Forelimb muscle (tissue), 1 donor: ENCODE measurements at regions not wholly inside any gene's neighbourhood (a gene's known extent, or its start where the extent isn't known, plus 50 kb on each side); places are given as distances from the start of the nearest gene placed in this dataset.

Experiments used
- DNase-seq: peaks from one replicate; pipeline ENCODE4 v3.0.0-alpha.2; 2013; ENCODE audit warnings: low read depth

DNA sequence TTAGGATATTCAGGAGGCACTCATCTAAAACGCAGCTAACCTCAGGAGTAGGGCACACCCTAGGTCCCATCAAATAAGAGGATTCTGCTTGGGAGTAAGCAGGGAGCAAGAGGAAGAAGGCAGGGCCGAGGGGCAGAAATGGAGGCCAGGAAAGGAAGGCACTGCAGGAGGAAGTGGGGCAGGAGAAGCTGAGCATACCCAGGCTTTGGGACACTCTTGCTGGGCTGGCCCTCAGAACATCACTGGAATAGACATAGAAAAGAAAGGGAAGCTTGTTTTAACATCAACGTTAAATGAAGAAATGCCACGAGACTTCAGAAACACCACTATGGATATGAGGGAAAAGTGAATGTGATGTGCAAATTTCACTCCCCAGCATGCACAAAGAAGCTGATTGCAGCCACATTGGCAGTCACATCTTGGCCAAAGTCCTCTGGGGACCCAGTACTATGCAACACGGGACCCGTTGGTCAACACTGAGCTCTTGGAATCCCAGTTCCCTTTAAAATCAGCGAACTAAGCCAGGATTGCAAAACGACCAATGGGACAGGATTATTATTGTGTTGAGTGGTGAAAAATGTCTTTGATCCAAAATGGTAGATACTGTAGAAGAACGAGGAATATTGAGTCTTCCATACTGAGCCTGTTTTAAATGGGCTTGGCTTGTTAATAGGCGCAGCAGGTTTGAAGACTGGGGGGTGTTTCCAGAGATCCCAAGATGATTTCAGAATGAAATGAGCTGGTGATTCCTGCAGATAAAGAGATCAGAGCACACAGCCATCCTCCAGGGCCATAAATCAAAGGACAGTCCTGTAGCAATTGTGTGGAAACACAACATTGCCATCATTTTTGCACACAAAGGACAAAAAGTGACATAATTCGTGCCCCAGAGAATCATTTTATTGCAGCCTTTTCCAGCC lies 152.4 kb downstream of the TOMM20 start:
- no peak for DNase-seq

DNA sequence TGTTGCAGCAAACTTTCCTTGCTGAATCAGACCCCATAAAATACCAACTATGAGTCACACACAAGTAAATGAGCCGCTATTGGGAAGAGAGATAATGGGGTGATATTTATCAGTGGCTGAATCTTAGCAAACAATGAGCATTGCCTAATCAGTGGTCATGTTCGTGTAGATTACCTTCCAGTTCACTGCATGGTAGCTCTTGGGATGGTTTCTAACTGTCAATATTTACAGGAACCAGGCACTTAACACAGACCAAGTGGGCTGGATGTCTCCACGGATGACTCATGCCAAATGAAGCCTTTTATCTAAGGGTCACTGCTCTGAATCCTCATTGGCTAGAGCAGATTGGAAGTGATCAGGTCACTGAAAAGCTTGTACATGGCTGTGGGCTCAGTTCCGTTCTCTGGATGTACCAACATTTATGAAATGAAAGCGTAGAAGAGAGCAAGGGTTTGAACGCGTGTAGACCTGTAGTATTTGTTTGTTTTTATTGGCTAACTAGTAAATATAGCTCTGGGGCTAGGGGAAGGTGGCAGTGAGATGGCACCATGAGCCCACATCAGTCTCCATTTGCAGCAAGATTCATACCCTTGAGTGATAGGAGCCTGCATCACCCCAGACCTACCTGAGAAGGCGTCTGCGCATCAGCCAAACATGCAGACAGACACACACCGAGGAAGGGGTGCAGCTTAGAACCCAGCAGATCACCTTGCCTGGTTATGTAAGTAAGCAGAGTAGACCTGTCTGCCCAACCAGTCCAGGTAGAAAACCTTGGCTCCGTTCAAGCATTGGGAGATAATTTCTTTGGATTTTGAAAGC lies 153.3 kb downstream of the TOMM20 start:
- no peak for DNase-seq

DNA sequence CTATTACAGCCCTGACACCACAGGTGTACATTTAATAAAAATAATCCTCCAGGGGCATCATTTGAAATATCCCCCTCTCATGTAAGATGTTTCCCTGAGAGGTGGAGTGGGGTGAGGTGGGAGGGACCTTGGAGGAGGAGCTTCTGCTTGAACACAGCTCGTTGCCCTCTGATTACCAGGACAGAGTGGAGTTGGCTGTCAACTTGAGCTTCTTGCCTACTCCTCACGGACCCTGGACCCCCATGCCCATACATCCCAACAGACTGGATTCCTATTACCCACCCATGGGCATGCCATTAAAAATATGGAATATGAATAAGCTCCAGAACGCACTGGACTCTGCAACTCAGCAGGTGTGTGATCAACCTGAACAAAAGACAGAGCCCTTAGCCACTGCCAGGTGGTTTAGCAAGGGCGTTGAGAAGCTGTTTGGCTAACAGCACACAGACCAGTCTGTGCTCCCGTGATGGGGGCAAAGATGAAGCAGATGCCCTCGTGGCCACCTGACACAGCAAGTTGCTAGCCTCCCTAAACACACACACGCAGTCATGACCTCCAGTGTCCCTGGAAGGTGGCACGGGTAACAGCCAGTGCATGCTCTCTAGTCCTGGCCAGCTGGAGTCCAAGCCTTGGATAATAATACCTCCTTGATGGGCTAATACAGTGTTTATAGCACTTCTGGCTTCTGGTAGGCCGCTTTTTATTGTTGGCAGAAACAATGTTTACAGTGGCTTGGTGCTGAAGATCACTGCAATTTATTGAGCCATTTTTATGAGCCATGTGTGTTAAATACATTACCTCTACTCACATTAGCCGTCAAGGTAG lies 155.0 kb downstream of the TOMM20 start:
- no peak for DNase-seq

DNA sequence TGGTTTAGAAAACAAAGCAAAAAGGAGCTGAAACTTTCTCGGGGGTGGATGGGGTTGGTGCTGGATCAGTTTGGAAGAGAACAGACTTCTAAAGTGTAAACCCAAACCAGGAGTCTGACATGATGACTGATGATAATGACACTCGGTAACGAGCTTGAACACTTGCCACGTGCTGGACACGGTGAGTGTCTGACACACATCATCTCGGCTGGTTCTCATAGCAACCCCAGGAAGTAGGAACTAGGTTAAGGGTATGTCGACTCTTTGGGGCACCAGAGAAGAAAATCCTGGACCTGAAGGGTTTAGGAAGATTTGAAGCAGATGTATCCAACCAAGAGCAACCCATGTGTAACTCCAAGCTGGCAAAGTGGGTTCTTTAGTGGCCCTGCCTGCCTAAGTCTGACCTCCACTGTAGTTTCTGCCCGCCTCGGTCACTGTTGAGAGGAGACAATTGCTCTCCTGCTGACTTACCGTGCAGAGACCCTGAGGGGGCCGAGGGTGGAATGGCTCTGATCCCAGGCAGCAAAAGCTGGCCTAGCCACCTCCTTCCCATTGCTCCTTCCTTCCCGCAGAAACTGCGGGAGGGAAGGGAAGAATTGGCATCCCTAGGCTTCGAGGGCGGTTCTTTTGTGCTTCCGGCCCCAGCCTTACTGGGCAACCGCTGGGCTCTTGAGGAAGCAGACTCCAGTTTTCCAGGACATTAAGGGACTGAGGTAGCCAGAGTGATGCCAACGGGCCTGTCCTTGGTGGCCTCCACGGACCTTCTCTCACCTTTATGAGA lies 156.0 kb downstream of the TOMM20 start:
- DNase-seq: no peak

DNA sequence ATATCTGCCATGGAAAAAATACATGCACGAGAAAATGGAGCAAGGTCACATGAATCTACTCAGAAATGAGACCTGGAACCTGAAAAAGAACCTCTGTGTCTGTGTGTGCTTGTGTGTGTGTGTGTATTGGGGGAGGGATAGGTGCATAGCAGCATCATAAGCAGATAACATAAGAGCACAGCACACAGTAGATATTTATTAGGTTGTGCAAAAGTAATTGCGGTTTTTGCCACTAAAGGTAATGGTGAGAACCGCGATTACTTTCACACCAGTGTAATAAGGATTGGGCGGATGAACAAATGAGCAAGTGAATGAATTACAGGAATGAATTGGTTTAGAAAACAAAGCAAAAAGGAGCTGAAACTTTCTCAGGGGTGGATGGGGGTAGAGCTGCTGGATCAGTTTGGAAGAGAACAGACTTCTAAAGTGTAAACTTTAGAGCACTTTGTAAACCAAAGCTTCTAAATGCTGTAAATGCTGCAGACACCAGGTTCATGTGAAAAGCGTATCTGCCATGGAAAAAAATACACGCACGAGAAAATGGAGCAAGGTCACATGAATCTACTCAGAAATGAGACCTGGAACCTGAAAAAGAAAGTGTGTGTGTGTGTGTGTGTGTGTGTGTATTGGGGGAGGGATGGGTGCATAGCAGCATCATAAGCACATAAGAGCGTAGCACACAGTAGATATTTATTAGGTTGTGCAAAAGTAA lies 156.9 kb downstream of the TOMM20 start:
- DNase-seq: no peak

DNA sequence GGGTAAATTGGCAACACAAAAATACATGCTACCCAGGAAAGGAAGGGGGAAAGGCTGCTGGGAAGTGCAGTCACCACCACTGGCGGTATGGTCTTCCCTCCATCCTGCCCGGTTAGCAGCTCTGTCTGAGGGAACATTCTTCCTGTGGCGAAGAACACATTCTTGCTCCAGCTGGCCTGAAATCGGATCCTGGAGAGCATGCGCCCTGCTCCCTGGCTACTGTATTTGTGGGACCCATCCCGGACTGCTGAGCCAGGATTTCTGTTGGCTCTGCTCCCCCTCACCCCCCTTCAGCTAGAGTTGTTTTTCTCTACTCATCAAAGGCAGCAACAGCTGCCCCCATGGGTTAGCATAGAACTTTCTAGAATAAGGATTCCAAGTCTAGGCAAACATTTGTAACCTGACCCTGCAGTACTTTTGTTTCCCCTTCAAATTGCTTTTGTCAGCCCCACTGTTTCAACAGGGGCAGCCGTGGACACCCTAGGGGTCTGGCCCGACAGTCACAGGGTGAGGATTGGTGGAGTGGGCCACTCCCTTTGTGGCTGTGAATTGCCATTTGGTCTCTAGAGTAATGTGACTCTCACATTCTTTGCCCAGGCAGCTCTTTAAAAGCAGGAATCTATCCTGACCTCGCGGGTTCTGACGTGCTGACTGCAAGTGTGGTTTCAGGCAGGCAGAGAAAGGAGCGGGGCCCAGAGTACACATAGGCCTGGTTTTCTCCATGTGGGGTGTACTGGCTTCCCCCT lies 157.7 kb downstream of the TOMM20 start:
- DNase-seq: no peak

DNA sequence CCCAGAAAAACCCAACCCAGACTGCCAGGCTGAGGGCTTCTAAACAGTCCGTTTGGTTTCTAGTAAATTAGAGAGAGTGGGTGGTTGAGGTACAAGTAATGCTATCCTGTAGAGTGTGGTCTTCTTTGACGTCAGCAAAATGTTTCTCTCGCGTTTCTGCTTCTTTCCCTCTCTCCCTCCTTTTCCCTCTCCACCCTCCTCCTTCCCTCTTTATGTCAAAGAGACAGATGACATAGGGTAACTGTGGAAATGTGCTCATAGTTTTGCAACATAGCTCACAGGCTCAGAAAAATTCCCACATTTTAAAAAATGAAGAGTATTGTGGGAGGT lies 158.3 kb downstream of the TOMM20 start:
- no peak for DNase-seq

DNA sequence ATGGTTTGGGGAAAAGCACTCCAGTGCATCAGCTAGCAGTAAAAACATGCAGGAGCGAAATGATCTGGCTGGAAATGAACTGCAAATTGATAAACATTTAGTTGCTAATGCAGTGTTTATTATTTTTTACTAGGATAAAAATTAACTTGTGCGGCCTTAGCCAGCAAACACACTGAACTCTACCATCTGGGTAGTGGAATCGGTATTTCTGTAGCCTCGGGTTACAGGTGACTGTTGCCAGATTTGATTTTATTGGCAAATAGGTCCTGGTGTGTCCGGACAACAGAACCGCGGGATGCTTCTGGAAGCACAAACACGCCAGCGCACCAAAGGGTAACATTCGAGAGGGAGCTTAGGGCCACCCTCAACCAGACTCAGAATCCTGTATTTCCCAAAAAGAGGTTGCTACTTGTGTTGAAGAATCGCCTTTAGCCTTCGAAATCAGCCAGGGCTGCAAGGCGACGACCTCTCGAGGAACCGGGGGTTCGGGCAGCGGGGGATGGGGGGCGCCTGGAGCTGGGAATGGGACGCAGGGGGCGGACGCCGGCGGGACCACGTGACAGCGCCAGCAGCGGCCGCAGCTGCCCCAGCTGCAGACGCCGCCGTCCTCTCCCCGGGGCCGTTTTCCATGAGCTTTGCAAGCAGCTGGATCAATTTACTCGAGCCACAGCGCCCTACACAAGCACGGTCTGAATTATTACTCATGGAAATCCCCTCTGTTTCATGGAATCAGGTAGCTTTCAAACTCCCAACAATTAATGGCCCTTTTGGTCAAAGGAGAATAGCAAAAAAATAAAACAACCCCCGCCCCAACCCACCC lies 158.8 kb downstream of the TOMM20 start:
- no peak for DNase-seq

DNA sequence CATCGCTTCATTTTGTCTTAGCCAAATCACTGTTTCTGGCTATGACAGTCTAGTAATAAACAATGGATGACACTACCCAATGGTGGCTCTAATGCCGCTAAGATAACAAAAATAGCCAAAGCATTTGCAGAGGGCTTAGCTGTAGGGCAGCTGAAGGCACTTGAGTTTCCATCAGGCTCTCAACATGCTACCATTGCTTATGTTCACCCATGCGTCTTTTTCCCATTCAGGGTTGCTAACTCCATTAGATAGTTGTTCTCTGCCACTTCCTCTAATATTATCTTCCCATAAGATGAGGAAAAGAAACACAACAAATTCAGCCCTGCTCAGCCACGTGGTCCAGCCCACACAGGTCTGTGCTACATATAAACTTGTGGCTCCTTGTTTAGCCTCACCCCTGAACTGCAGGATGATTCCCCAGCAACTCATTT lies 159.6 kb downstream of the TOMM20 start:
- DNase-seq: no peak

DNA sequence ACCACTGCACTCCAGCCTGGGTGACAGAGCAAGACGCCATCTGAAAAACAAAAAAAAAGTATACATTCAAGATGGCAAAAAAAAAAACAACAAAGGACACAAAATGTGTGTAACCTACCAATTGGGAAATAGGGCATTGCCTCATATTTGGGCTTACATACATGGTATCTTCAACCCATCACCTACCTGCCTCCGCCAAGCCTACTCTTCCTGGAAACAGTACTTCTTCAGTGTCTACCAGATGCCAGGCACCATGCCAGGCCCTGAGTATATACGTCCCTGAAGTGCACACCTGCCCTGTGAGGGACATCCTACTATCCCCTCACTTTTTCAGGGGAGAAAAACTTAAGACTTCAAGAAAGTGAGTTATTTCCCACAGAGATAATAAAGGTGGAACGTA lies 160.2 kb downstream of the TOMM20 start:
- DNase-seq: no peak

DNA sequence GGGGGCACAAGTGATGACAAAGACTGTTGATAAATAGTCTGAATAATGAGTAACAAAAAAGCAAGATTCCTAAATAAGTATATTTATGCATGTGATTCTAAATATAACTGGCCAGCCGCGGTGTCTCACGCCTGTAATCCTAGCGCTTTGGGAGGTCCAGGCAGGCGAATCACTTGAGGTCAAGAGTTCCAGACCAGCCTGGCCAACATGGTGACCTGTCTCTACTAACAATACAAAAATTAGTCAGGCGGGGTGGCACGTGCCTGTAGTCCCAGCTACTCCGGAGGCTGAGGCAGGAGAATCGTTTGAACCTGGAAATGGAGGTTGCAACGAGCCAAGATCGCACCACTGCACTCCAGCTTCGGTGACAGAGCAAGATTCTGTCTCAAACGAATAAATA lies 161.5 kb downstream of the TOMM20 start:
- no peak for DNase-seq

DNA sequence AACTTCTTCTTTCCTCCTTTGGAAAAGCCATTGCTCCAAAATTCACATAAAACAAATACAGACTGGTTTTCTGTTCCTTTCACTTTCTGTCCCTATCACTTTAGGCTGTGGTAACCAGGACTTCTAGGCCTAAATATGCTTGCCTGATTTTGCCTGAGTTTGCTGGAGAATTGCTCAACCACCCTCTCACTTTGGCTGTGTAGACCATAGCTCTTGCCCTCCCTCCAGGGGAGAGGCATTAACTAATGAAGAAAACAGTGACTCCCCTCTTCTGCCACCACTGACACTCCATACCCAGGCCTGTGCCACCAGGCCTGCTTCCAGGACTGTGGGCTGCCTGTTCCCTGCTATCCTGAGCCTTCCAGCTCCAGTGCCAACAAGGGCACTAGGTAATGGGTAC lies 163.5 kb downstream of the TOMM20 start:
- DNase-seq: no peak

DNA sequence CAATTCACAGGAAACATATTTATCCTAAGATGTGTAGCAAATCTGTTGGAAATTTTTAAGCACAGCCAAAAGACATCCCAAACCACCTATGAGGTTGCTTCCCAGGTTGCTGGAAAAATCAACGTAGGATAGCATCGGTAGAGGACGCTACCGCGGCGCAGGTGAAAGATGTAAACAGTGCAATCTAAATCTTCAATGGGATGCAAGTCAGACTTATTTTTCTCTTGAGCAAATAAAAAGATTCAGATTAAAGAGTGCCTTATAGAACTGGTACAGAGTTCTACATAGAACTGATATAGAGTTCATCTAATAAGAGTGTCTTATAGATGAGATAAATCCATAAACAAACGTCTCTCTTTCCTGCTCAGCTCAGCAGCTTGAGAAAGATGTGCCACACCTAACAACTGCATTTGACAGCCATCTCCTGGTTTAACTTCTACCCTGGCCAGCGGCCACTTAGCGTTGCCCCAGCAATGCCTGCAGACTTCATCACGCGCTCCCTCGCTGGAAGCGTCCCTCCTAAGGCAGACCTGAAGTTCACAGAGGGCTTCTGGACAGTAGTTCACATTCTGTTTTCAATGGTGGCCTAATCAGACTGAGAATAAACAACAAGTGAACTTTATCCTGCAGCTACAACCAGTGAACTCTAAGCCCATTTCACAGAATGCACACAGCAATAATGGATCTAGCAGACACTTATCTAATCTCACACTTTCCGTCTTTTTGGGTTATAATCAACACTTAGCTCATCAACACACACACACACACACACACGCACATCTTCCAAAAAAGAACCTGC lies 164.5 kb downstream of the TOMM20 start:
- no peak for DNase-seq

DNA sequence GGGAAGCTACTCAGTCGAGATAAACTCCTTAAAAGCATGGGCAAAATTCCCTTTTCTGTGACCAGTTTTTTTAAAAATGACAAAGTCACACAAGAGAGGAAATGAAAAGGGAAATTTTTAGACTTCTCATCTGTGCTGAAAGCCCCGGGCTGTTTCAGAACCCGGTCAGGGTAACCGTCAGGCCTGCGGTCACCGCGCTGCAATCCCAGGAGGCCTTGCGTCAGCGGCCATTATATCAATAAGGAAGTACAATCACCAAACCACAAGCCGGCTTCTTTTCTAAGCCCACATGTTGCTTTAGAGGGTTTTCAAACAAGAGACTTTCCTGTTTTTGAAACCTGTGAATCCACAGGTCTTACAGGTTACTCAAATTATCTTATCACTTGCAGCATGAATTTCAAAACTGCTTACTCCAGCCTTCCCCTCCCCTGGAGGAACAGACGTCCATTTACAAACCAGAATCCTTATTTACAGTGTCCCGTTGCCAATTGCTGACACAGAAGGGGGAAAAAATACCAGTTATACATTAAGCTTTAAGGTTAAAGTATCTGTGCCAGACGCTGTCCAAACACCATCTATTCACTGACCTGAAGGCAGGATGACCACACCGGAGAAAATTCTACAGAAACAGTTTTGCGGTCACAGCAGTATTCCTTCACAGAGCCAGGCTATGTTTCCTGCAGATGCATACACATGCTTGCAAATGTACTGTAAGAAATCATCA lies 165.3 kb downstream of the TOMM20 start:
- DNase-seq: no peak

DNA sequence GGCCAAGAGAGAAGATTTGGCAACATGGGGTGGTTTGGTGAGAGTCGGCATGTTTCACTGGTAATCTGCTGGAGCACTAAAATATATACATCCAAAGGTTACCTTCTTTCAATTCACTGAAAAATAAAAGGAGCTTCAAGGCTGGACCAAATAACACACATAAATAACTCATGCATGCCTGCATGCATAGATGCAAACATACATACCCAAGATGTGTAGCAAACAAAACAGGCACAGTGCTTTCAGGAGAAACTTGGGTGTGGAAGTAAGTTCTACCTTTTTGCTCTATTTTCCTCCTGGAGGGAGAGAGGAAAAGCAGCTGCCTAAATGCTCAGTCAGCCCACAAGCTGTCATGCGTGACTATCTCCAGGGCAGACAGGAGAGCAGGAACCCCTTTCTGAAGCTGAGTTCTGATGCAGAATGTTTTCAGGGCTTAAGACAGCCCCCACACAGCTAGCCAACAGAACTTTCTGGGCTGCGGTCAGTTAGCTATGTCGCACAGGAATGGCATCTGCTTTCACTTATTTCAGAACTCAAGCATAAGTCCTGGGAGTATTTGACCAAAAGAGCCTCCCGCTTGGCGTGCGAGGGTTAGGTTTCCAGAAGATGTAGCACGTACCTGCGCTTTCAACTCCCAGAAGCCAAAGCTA lies 166.2 kb downstream of the TOMM20 start:
- DNase-seq: no peak

DNA sequence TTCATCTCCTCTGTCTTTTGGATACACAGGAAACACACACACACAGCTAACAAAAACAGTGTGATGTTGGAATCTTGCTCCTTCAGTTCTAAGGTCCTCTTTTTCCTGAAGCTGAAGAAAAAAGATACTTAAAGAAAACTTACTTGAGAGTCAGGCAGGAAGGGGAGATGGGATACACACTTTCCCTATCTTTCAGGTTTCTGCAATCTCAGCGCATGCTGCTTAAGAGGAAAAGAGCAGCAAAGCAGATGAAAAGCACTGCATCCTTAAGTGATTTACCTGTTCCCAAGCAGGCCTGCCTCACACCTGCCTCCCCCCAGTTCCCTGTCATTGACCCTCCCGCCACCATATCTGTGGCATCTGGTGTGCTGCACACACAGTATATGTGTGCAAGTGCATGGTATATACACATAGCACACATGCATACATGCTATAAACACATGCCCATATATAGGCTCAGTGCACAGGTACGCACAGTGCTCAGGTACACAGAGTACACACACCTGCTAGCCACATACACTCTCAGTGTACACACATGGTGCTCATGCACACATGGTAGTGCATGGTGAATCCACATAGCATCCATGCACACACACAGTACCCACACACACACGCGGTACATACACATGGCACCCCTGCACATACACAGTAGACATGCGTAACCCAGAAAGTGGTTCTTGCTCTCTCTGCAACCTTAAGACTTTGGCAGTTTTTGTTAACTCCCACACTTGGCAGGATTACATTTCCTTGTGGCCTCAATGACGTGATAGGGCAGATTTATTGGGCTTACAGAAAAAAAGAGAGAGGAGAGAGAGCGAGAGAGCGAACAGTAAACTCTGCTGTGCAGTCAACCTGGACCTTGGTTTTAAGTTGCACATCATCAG lies 166.9 kb downstream of the TOMM20 start:
- DNase-seq: no peak
